ENCODE measurements at regions not wholly inside any gene's neighbourhood (a gene's known extent, or its start where the extent isn't known, plus 50 kb on each side); places are given as distances from the start of the nearest gene placed in this dataset.

GRCh38 chr6:67802771-67803170, 832.3 kb upstream of the ADGRB3 start:
- TF ChIP-seq POLR2AphosphoS5 (IDR thresholded peaks at IDR 0.05; ENCODE audit: insufficient read depth, low read depth, low read length) (no peak), EZH2 (IDR thresholded peaks at IDR 0.05; ENCODE audit: borderline replicate concordance, low read depth, low read length, severe bottlenecking) (no peak)

Data from endothelial cell of umbilical vein (primary cell).